Stimulated activated effector memory CD8-positive, alpha-beta T cell treated with anti-CD3 and anti-CD28 coated beads, Interleukin-12 subunit alpha, Interleukin-12 subunit beta, amount 100 ng/mL, for 72 hours (primary cell): ENCODE measurements at regions not wholly inside any gene's neighbourhood (a gene's known extent, or its start where the extent isn't known, plus 50 kb on each side); places are given as distances from the start of the nearest gene placed in this dataset.
A peak's percentile ranks its signal among the peaks of the same experiment; 100 is the strongest.
"Not testable (repeated sequence)": the region's sequence is repeated elsewhere in the genome, so short reads cannot be mapped to it uniquely, and the experiment has no call there.

Experiments
- ATAC-seq: fragments of 150-1000 bp; cut with Tn5 transposase; 2 replicates; pipeline ENCODE4 v1.10.0; 2021
- DNase-seq, 2 donors: peaks; one replicate each; pipeline ENCODE4 v3.0.0; 2021 to 2022; ENCODE audit warnings: low spot score in 2 of 2
- H3K27ac Mint-ChIP-seq: one replicate; pipeline ENCODE4 v1.8.0; 2022; ENCODE audit warnings: mild to moderate bottlenecking, mixed read lengths
- H3K36me3 Mint-ChIP-seq: one replicate; pipeline ENCODE4 v1.8.0; 2022; ENCODE audit warnings: mild to moderate bottlenecking, mixed read lengths
- H3K4me1 Mint-ChIP-seq: one replicate; pipeline ENCODE4 v1.8.0; 2022; ENCODE audit warnings: mixed read lengths
- H3K4me3 Mint-ChIP-seq: one replicate; pipeline ENCODE4 v1.8.0; 2022; ENCODE audit warnings: mild to moderate bottlenecking, mixed read lengths
- H3K9me3 Mint-ChIP-seq: one replicate; pipeline ENCODE4 v1.8.0; 2022; ENCODE audit warnings: mixed read lengths

- Mint-ChIP-seq H3K9me3 (peaks cover 7% of the 10 kb centered on the region), H3K27ac (no peak overlapping the region), H3K4me3 (no peak overlapping the region), H3K4me1 (no peaks in the 10 kb centered on the region), H3K36me3 (no peaks in the 10 kb centered on the region)
- ATAC-seq (no peak), DNase-seq (no peak)
Observed at GRCh38 chr2:132282911-132283310, 121.2 kb upstream of the ANKRD30BL start.

- H3K36me3 Mint-ChIP-seq, H3K4me1 Mint-ChIP-seq, H3K4me3 Mint-ChIP-seq, ATAC-seq, H3K9me3 Mint-ChIP-seq, H3K27ac Mint-ChIP-seq, DNase-seq: not testable (repeated sequence)
Observed at GRCh38 chr2:132286289-132286911, 124.6 kb upstream of the ANKRD30BL start.

- not testable (repeated sequence) for H3K9me3 Mint-ChIP-seq, DNase-seq, ATAC-seq, H3K4me3 Mint-ChIP-seq, H3K27ac Mint-ChIP-seq, H3K36me3 Mint-ChIP-seq, H3K4me1 Mint-ChIP-seq
Observed at GRCh38 chr2:132287910-132288309, 126.2 kb upstream of the ANKRD30BL start.

- not testable (repeated sequence) for H3K36me3 Mint-ChIP-seq, H3K9me3 Mint-ChIP-seq, H3K4me1 Mint-ChIP-seq, DNase-seq, H3K4me3 Mint-ChIP-seq, H3K27ac Mint-ChIP-seq, ATAC-seq
Observed at GRCh38 chr2:132289138-132289537, 127.4 kb upstream of the ANKRD30BL start.

- H3K4me1 Mint-ChIP-seq, H3K9me3 Mint-ChIP-seq, DNase-seq, ATAC-seq, H3K4me3 Mint-ChIP-seq, H3K27ac Mint-ChIP-seq, H3K36me3 Mint-ChIP-seq: not testable (repeated sequence)
Observed at GRCh38 chr2:132289812-132290211, 126.8 kb upstream of the GPR39 start.

DNA sequence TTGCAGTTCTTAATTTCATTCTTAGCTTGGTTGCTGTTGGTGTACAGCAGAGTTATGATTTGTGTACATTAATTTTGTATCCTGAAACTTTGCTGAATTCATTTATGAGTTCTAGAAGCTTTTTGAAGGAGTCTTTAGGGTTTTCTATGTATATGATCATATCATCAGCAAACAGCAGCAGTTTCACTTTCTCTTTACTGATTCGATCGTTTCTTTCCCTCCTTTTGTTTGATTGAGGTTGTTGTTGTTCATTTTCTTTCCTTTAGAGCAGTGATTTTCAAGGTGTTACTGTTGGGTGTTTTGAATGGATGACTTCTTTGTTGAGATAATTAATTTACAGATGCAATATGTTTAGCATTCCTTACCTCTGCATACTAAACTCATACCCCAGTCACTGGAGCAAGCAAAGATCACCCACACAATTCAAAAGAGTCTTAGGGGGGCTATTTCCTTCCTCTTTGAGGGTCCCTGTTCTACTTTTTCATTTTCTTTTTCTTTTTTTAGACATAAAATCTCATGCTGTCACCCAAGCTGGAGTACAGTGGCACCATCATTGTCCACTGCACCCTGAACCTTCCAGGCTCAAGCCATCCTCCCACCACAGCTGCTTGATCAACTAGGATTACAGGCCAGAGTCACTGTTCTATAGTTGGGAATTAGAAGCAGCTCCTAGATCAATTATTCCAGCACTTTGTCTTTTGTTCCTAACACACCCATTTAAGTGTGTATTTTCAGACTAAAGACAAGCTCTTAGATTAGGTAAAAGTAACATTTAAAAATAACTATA is 115.8 kb upstream of the GPR39 start:
- not testable (repeated sequence) for H3K9me3 Mint-ChIP-seq, ATAC-seq, H3K4me1 Mint-ChIP-seq, H3K27ac Mint-ChIP-seq, DNase-seq, H3K36me3 Mint-ChIP-seq
- H3K4me3 Mint-ChIP-seq: peak overlapping the region; percentile 40

DNA sequence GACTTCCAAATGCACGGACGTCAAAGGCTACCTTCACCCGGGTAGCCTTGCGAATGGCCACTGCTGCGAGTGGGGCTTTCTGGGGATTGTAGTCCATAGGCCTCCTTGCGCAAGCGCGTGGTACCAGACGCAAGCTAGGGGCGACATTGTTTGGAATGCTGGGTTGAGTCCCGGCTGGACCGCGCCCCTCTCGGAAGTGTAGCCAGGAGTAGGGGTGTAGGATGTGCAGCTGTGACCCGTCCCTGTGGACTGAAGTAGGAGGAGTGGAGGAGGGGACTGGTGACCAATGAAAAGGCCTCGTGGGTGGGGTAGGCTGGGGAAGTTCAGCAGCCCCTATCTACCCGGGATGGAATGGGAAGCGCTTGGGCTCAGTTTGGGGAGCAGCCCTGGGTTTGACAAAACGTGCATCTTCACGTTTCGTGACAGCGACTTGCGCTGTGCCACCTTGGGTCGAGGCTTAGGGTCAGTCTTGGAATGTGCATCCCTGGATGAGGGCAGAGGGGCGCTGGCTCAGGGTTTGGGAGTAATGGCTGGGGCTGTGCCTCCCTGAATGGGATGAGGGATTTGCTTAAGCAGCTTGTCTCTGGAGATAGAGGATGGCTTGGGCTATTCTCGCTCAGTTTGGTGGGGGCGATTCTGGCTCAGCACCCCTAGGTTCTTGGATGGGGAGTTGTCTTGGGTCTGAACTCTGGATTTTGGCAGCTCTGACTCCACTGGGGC is 111.8 kb upstream of the GPR39 start:
- DNase-seq, H3K4me1 Mint-ChIP-seq, H3K4me3 Mint-ChIP-seq, H3K9me3 Mint-ChIP-seq, H3K36me3 Mint-ChIP-seq, ATAC-seq, H3K27ac Mint-ChIP-seq: not testable (repeated sequence)

GRCh38 chr2:132307613-132308198 is 108.9 kb upstream of the GPR39 start:
- not testable (repeated sequence) for ATAC-seq, H3K4me3 Mint-ChIP-seq, H3K9me3 Mint-ChIP-seq, H3K27ac Mint-ChIP-seq, H3K4me1 Mint-ChIP-seq, DNase-seq, H3K36me3 Mint-ChIP-seq

DNA sequence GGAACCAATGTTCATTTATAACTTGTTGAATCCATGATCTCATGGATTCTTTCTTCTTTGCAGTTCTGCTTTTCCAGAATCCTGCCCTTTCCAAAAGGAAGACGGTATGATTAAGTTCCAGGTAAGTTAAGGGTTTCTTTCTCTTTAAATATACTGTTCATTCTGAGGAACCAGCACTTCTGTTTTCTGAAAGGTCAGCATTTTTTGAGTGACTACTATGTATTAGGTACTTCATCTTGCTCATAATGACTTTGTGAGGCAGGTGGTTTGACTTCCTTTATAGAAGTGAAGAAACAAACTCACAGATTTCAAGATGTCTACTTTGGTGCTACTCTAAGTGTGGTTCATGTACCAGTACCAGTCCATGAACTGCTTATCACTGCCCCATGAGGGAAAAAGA is 107.4 kb upstream of the GPR39 start:
- not testable (repeated sequence) for H3K27ac Mint-ChIP-seq, DNase-seq, H3K36me3 Mint-ChIP-seq, H3K4me1 Mint-ChIP-seq, ATAC-seq, H3K4me3 Mint-ChIP-seq, H3K9me3 Mint-ChIP-seq

DNA sequence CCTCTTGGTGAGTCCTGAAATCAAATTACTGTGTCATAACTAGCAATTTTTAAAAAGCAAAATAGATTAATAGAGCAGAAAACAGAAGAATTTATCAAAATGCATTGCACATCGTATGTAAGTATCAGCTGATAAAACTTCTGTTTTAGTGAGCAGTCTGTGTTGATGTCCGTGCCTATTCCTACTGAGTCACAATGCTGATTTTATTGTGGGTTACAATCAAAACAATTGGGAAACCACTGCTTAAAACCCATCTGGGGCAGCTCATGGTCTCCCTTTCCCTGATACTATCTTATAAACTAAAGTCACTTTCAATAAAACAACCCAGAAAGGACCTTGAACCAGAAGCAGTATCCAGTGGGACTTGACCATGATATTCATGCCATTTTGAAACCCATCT is 101.1 kb upstream of the GPR39 start:
- DNase-seq, H3K9me3 Mint-ChIP-seq, ATAC-seq, H3K4me3 Mint-ChIP-seq, H3K27ac Mint-ChIP-seq, H3K36me3 Mint-ChIP-seq, H3K4me1 Mint-ChIP-seq: not testable (repeated sequence)

- H3K9me3 Mint-ChIP-seq, H3K36me3 Mint-ChIP-seq, H3K4me1 Mint-ChIP-seq, DNase-seq, ATAC-seq, H3K27ac Mint-ChIP-seq, H3K4me3 Mint-ChIP-seq: not testable (repeated sequence)
Observed at GRCh38 chr2:132317026-132317680, 99.5 kb upstream of the GPR39 start.

DNA sequence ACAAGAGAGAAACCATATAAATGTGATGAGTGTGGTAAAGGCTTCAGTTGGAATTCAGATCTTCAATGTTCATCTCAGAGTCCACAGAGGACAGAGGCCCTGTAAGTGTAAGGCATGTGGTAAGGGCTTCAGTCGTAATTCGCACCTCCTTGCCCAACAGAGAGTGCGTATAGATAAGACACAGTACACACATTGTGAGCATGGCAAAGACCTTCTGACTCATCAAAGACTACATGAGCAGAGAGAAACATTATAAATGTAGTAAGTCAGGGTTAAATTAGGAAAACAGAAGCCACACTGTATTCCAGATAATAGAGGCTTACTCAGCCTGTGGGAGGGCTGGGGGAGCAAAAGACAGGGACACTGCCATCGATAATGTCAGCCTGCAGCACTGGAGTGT is 98.1 kb upstream of the GPR39 start:
- H3K9me3 Mint-ChIP-seq, DNase-seq, H3K27ac Mint-ChIP-seq, H3K36me3 Mint-ChIP-seq, H3K4me3 Mint-ChIP-seq, ATAC-seq, H3K4me1 Mint-ChIP-seq: not testable (repeated sequence)

- H3K9me3 Mint-ChIP-seq, H3K4me1 Mint-ChIP-seq, ATAC-seq, H3K36me3 Mint-ChIP-seq, H3K27ac Mint-ChIP-seq, DNase-seq, H3K4me3 Mint-ChIP-seq: not testable (repeated sequence)
Observed at GRCh38 chr2:132324005-132324404, 92.6 kb upstream of the GPR39 start.

- H3K4me3 Mint-ChIP-seq, H3K4me1 Mint-ChIP-seq, ATAC-seq, DNase-seq, H3K9me3 Mint-ChIP-seq, H3K27ac Mint-ChIP-seq, H3K36me3 Mint-ChIP-seq: not testable (repeated sequence)
Observed at GRCh38 chr2:132332345-132333033, 84.1 kb upstream of the GPR39 start.
